ENCODE measurements at regions not wholly inside any gene's neighbourhood (a gene's known extent, or its start where the extent isn't known, plus 50 kb on each side); places are given as distances from the start of the nearest gene placed in this dataset.

DNA sequence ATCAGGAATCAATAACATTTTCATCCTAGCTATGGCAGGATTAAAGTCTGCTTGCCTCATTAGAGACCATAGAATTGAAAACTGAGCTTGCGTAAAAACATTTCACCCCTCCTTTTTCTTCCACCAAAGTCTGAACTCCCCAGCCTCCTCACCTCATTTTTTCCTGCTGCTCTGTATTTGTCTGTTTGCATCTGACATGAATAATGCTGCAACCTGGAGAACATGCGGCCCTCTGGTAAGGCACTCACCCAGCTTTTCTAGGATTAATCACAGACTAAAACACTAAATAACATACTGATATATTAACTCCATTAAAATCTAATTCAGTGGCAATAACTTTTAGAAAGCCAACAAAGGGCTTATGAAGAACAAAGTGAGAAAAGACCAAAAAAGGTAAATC, 677.7 kb upstream of the NRSN1 start:
- Histone ChIP-seq H3K36me3 (replicated peaks in 1 of 2; ENCODE audit: insufficient read depth in 1 of 2, low read depth in 2 of 2) (no peaks in the 10 kb centered on the region), H3K27me3 (no peaks in the 10 kb centered on the region), H3K4me3 (no peak overlapping the region), H3K4me1 (peaks cover 11% of the 10 kb centered on the region), H3K9me3 (no peaks in the 10 kb centered on the region), H3K27ac (no peak overlapping the region)
- WGBS, 2 donors: 73 to 78% methylated on average over 2 of the region's 2 CpGs
- intact Hi-C loops (cut with DNase I): no loop called here
- ATAC-seq (no peak), DNase-seq (no peak)
- TF ChIP-seq POLR2A (IDR thresholded peaks at IDR 0.05) (no peak), CTCF (IDR thresholded peaks at IDR 0.05) (no peak)

- ATAC-seq (no peak), DNase-seq (no peak)
- Histone ChIP-seq H3K36me3 (replicated peaks in 1 of 2; ENCODE audit: insufficient read depth in 1 of 2, low read depth in 2 of 2) (no peaks in the 10 kb centered on the region), H3K9me3 (no peaks in the 10 kb centered on the region), H3K4me1 (no peaks in the 10 kb centered on the region), H3K27me3 (no peaks in the 10 kb centered on the region), H3K27ac (no peak overlapping the region), H3K4me3 (no peak overlapping the region)
- 29 to 34% methylated on average over 5 of the region's 5 CpGs for WGBS, 2 donors
- intact Hi-C loops (cut with DNase I): no loop called here
- no peak for TF ChIP-seq CTCF (IDR thresholded peaks at IDR 0.05)
- no peak for TF ChIP-seq POLR2A (IDR thresholded peaks at IDR 0.05)
These were observed 671.7 kb upstream of the NRSN1 start for GRCh38 chr6:23454080-23454976.

GRCh38 chr6:23455754-23456153, 670.3 kb upstream of the NRSN1 start:
- no peak for DNase-seq
- Histone ChIP-seq H3K9me3 (no peaks in the 10 kb centered on the region), H3K4me3 (no peak overlapping the region), H3K27me3 (no peaks in the 10 kb centered on the region), H3K27ac (no peak overlapping the region), H3K36me3 (replicated peaks in 1 of 2; ENCODE audit: insufficient read depth in 1 of 2, low read depth in 2 of 2) (no peaks in the 10 kb centered on the region), H3K4me1 (no peaks in the 10 kb centered on the region)
- WGBS, 2 donors: 69 to 72% methylated on average over 2 of the region's 2 CpGs
- intact Hi-C loops (cut with DNase I): no loop called here
- no peak for ATAC-seq
- no peak for TF ChIP-seq CTCF (IDR thresholded peaks at IDR 0.05)
- no peak for TF ChIP-seq POLR2A (IDR thresholded peaks at IDR 0.05)

GRCh38 chr6:23456396-23456795, 669.6 kb upstream of the NRSN1 start:
- ATAC-seq: no peak
- TF ChIP-seq POLR2A (IDR thresholded peaks at IDR 0.05) (no peak), CTCF (IDR thresholded peaks at IDR 0.05) (no peak)
- intact Hi-C loops (cut with DNase I): no loop called here
- no peak overlapping the region for H3K4me3 ChIP-seq
- no peaks in the 10 kb centered on the region for H3K36me3 ChIP-seq (replicated peaks in 1 of 2; ENCODE audit: insufficient read depth in 1 of 2, low read depth in 2 of 2)
- no peaks in the 10 kb centered on the region for H3K27me3 ChIP-seq
- no peak for DNase-seq
- H3K4me1 ChIP-seq: no peaks in the 10 kb centered on the region
- H3K27ac ChIP-seq: no peak overlapping the region
- no peaks in the 10 kb centered on the region for H3K9me3 ChIP-seq

GRCh38 chr6:23457321-23457720, 668.7 kb upstream of the NRSN1 start:
- Histone ChIP-seq H3K27ac (no peak overlapping the region), H3K36me3 (replicated peaks in 1 of 2; ENCODE audit: insufficient read depth in 1 of 2, low read depth in 2 of 2) (no peaks in the 10 kb centered on the region), H3K4me1 (no peaks in the 10 kb centered on the region), H3K27me3 (no peaks in the 10 kb centered on the region), H3K4me3 (no peak overlapping the region), H3K9me3 (no peaks in the 10 kb centered on the region)
- no peak for TF ChIP-seq CTCF (IDR thresholded peaks at IDR 0.05)
- TF ChIP-seq POLR2A (IDR thresholded peaks at IDR 0.05): no peak
- WGBS, 2 donors: 21 to 26% methylated on average over 2 of the region's 2 CpGs
- intact Hi-C loops (cut with DNase I): no loop called here
- DNase-seq: no peak
- no peak for ATAC-seq
